GM10266 (cell line): ENCODE measurements at regions not wholly inside any gene's neighbourhood (a gene's known extent, or its start where the extent isn't known, plus 50 kb on each side); places are given as distances from the start of the nearest gene placed in this dataset.

ENCODE experiments used
- DNase-seq: peaks from one replicate; pipeline ENCODE4 v3.0.0; 2012; ENCODE audit errors: extremely low spot score
- CTCF ChIP-seq: IDR thresholded peaks from 2 replicates; pipeline ENCODE4 v1.5.1; 2012; ENCODE audit warnings: mild to moderate bottlenecking, low read depth; ENCODE audit not compliant: control insufficient read depth, insufficient read depth; ENCODE audit errors: missing control alignments

DNA sequence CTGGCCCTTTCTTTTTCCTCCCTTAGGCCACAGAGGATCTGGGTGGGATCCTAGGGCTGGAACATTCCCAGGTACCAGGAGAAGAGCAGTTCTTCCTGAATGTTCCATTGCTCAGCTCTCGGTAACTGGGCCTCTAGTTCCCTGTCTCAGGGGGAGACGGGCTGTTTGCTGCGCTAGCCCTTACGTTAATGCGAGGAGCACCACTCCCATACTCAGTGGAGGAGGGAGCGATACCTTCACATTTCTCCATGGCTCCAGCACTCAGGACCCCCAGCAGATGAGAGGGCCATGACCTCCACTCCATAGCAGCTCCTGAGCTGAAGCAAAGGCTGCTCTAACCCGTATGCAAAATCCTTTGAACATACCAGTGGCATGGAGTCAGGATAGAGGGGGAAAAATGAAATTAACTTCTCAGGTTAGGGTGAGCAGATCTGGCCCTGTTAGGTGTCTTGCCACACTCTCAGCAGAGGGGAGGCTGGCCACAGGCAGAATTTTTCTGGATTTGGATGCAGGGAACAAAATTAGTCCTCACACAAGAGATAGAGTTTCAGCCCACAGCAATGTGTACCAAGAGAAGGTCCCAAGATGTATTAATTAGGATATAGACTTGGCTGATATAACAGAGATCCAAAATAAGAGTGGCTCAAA lies 206.7 kb downstream of the ZFP36L2 start:
- no peak for TF ChIP-seq CTCF
- DNase-seq = no peak

DNA sequence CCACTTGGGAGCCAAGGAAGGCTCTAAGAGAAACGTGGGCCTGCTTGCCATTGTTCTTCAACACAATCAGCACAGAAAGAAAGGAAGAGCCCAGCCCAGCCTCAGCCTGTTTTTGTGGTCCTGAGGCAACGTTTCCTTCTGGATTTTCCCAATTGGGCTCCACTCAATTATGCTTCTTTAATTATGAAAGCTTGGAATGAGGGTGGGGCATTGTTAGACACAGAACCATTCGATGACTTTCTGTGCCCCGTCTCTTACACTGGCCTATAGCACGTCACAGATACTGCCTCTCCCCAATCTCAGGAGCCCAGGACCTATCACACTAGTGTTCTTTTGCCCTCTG lies 207.4 kb downstream of the ZFP36L2 start:
- DNase-seq = no peak
- TF ChIP-seq CTCF = no peak

DNA sequence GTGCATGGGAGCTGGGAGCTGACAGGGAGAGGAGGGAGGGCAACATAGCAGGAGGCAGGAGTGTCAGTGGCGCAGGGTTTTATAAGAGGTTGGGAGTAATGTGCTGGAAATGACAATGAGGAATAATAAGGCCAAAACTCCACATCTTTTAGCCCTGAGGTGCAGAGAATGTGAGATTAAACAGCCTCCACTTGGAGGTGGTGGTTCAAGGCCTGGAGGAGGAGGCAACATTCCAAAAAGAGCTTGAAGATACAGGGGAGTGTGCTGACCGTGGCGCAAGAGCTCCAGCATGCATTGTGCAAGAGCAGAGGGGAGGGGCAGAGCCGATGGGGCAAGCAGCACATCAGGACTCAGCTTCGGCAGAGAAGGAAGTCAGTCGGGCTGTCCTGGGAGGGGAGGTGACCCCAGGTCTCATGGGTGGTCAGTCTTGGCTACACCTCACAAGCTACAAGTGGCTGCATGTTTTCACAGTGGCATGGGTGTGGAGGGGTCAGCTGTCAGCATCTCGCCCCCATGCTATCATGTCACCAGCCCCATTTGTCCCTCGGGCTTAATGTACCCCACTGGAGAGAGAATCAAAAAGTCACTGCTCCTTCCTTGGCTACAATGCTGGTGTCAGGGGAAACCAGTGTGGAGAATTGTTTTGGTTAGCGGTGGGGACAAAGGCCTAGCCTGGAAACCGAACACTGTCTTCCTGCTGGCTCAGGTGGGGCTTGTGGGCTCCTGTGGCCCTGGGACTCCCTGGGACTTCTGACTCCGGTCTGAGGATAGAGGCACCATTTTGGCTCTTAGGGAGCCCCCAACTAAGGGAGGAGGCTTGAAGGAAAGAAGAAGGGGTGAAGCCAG lies 208.0 kb downstream of the ZFP36L2 start:
- DNase-seq = no peak

GRCh38 chr2:43013821-43014345 lies 212.5 kb downstream of the ZFP36L2 start:
- DNase-seq = no peak
- no peak for TF ChIP-seq CTCF

More for the DNA sequence above, 208.0 kb downstream of the ZFP36L2 start:
- no peak for TF ChIP-seq CTCF

GRCh38 chr2:43012966-43013365 lies 213.4 kb downstream of the ZFP36L2 start:
- no peak for TF ChIP-seq CTCF
- no peak for DNase-seq

DNA sequence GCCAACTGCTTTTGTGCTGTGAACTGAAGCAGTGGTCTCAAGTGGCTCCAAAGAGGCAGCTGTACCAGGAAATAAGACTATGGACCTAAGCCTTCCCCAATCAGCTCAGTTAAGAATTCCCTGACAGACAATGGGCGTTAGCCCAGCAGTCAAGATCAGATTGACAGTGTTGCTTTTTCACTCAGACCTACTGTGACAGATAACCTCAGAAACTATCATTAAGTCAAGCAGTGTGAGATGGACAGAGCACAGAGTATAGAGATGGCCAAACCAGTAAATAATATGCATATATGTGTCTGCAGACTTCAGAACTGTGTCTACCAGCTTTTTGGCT lies 215.3 kb downstream of the ZFP36L2 start:
- no peak for TF ChIP-seq CTCF
- DNase-seq = no peak

DNA sequence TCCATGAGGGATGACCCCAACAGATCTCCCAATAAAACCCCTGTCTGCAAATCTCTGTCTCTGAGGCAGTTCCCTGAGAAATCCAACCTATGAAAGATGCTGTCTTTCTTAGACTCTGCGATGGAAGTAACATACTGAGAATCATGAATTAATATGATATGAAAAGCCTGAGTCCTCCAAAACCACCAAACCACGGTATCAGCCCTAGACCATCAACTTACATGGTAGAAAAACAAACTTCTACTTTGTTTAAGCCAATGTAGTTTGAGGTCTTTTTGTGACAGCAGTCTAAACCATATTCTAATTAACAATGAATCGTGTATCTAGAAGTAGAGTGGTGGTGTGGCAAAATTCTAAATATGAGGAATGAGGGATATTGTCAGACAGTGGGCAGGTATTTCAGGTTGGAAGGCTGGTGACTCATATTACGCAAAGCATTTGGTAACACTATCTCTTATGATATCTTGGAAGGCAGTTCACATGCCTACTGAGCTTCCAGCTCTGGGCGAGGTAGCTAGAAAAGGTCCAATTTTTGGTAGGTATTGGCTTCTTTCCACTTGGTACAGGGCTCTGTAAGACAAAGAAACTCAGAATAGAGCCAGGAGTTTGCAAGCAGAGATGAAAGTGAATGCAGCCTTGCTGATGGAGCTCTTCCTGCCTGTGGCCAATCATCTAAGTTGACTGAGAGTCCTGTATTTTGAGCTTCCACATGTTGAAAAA lies 215.8 kb downstream of the ZFP36L2 start:
- no peak for DNase-seq
- no peak for TF ChIP-seq CTCF
